ENCODE measurements at regions not wholly inside any gene's neighbourhood (a gene's known extent, or its start where the extent isn't known, plus 50 kb on each side); places are given as distances from the start of the nearest gene placed in this dataset.
"Not testable (repeated sequence)": the region's sequence is repeated elsewhere in the genome, so short reads cannot be mapped to it uniquely, and the experiment has no call there.

GRCh38 chr5:67921004-67921601, 294.5 kb upstream of the PIK3R1 start:
- Histone ChIP-seq H3K27me3 (no peaks in the 10 kb centered on the region), H3K36me3 (no peaks in the 10 kb centered on the region), H3K4me1 (no peaks in the 10 kb centered on the region), H3K9me3 (peaks cover 0 to 13% (median 0%) of the 10 kb centered on the region in 11 donors), H3K4me3 (no peak overlapping the region), H3K27ac (no peak overlapping the region)
- WGBS, 2 donors = 89% methylated on average over 8 of the region's 8 CpGs
- intact Hi-C loops (cut with DNase I) = no loop called here
- DNase-seq = no peak
- no peak for ATAC-seq
- TF ChIP-seq CTCF (IDR thresholded peaks at IDR 0.05) = no peak

GRCh38 chr5:67919532-67919931, 296.0 kb upstream of the PIK3R1 start:
- H3K4me3 ChIP-seq; H3K27ac ChIP-seq; DNase-seq; H3K4me1 ChIP-seq; ATAC-seq; H3K36me3 ChIP-seq; H3K27me3 ChIP-seq; intact Hi-C loops (cut with DNase I): not testable (repeated sequence)
- H3K9me3 ChIP-seq = peaks cover 0 to 13% (median 0%) of the 10 kb centered on the region in 11 donors

GRCh38 chr5:67917561-67917960, 298.0 kb upstream of the PIK3R1 start:
- no peak for ATAC-seq
- DNase-seq = no peak
- intact Hi-C loops (cut with DNase I) = no loop called here
- peaks cover 0 to 13% (median 0%) of the 10 kb centered on the region in 11 donors for H3K9me3 ChIP-seq
- H3K27ac ChIP-seq = no peak overlapping the region
- H3K4me1 ChIP-seq = peaks cover 0 to 8% (median 0%) of the 10 kb centered on the region in 9 donors
- H3K36me3 ChIP-seq = no peaks in the 10 kb centered on the region
- no peaks in the 10 kb centered on the region for H3K27me3 ChIP-seq
- 88 to 92% methylated on average over 4 of the region's 4 CpGs for WGBS, 2 donors
- no peak for TF ChIP-seq CTCF (IDR thresholded peaks at IDR 0.05)
- no peak overlapping the region for H3K4me3 ChIP-seq

GRCh38 chr5:67910546-67910945, 305.0 kb upstream of the PIK3R1 start:
- H3K4me3 ChIP-seq = no peak overlapping the region
- no peak for TF ChIP-seq CTCF (IDR thresholded peaks at IDR 0.05)
- no peak overlapping the region for H3K27ac ChIP-seq
- ATAC-seq (peak in 6 of 8 donors; percentile 17 to 46 (median 34)), DNase-seq (no peak)
- no peaks in the 10 kb centered on the region for H3K9me3 ChIP-seq
- peaks cover 0 to 29% (median 11%) of the 10 kb centered on the region in 9 donors for H3K4me1 ChIP-seq
- no peaks in the 10 kb centered on the region for H3K36me3 ChIP-seq
- H3K27me3 ChIP-seq = no peaks in the 10 kb centered on the region
- 58 to 70% methylated on average over 4 of the region's 4 CpGs for WGBS, 2 donors
- intact Hi-C loops (cut with DNase I) = no loop called here

- H3K36me3 ChIP-seq = no peaks in the 10 kb centered on the region
- no peaks in the 10 kb centered on the region for H3K27me3 ChIP-seq
- intact Hi-C loops (cut with DNase I) = loop anchor here in 1 of 10 donors (5.0 kb wide), 1 partner anchor 269 kb away; no protein-coding TSS in a partner anchor
- TF ChIP-seq CTCF (IDR thresholded peaks at IDR 0.05) = no peak
- H3K4me3 ChIP-seq = no peak overlapping the region
- ATAC-seq (no peak), DNase-seq (no peak)
- H3K27ac ChIP-seq = no peak overlapping the region
- 84 to 91% methylated on average over 6 of the region's 6 CpGs for WGBS, 2 donors
- H3K4me1 ChIP-seq = peaks cover 0 to 23% (median 11%) of the 10 kb centered on the region in 9 donors
- H3K9me3 ChIP-seq = peaks cover 0 to 3% (median 0%) of the 10 kb centered on the region in 11 donors
These were observed 307.3 kb upstream of the PIK3R1 start for GRCh38 chr5:67908126-67908765.

Data from heart right ventricle (tissue), 16 donors.